ENCODE measurements at regions not wholly inside any gene's neighbourhood (a gene's known extent, or its start where the extent isn't known, plus 50 kb on each side); places are given as distances from the start of the nearest gene placed in this dataset.

DNA sequence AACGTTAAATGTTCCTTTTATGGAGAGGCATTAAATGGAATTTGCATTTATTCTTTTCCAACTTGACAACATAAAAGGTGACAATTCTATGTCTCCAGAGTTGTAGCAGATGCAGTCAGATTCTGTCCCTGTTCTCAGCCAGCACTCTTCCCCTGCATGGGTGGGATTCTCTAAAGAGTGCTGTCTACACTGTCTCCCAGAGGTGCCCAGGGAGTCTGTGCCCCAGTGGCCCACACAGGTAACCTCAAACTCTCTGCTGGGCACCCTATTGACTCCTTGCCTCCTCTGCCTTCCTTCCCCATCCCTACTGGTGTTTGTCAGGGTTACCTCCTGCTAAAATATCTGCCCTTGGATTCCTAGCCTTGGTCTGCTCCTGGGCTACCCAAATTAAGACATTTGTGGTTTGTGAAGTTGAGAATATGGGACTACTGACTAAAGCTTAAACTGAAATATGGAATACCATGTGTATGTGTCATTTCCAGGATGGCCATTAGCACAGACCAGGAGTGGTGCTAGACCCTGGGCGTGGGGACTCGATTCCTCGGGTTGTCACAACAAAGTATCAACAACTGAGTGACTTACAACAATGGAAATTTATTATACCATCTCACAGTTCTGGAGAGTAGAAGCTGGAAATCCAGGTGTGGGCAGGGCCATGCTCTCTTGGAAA lies 284.7 kb downstream of the CDH26 start:
- TF ChIP-seq SIN3A (IDR thresholded peaks at IDR 0.05; ENCODE audit: borderline replicate concordance, insufficient read depth, low read length) (no peak), POLR2AphosphoS5 (IDR thresholded peaks at IDR 0.05; ENCODE audit: low read depth, low read length) (no peak), TAF1 (IDR thresholded peaks at IDR 0.05; ENCODE audit: borderline replicate concordance, insufficient read depth, low read length) (no peak)
- TF ChIP-seq, protein P1, sequence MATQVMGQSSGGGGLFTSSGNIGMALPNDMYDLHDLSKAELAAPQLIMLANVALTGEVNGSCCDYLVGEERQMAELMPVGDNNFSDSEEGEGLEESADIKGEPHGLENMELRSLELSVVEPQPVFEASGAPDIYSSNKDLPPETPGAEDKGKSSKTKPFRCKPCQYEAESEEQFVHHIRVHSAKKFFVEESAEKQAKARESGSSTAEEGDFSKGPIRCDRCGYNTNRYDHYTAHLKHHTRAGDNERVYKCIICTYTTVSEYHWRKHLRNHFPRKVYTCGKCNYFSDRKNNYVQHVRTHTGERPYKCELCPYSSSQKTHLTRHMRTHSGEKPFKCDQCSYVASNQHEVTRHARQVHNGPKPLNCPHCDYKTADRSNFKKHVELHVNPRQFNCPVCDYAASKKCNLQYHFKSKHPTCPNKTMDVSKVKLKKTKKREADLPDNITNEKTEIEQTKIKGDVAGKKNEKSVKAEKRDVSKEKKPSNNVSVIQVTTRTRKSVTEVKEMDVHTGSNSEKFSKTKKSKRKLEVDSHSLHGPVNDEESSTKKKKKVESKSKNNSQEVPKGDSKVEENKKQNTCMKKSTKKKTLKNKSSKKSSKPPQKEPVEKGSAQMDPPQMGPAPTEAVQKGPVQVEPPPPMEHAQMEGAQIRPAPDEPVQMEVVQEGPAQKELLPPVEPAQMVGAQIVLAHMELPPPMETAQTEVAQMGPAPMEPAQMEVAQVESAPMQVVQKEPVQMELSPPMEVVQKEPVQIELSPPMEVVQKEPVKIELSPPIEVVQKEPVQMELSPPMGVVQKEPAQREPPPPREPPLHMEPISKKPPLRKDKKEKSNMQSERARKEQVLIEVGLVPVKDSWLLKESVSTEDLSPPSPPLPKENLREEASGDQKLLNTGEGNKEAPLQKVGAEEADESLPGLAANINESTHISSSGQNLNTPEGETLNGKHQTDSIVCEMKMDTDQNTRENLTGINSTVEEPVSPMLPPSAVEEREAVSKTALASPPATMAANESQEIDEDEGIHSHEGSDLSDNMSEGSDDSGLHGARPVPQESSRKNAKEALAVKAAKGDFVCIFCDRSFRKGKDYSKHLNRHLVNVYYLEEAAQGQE (IDR thresholded peaks at IDR 0.05; ENCODE audit: insufficient read depth in 1 of 2, low read depth in 2 of 2, low read length in 2 of 2): no peak

All from PFSK-1 (cell line).